ENCODE measurements at regions not wholly inside any gene's neighbourhood (a gene's known extent, or its start where the extent isn't known, plus 50 kb on each side); places are given as distances from the start of the nearest gene placed in this dataset.

DNA sequence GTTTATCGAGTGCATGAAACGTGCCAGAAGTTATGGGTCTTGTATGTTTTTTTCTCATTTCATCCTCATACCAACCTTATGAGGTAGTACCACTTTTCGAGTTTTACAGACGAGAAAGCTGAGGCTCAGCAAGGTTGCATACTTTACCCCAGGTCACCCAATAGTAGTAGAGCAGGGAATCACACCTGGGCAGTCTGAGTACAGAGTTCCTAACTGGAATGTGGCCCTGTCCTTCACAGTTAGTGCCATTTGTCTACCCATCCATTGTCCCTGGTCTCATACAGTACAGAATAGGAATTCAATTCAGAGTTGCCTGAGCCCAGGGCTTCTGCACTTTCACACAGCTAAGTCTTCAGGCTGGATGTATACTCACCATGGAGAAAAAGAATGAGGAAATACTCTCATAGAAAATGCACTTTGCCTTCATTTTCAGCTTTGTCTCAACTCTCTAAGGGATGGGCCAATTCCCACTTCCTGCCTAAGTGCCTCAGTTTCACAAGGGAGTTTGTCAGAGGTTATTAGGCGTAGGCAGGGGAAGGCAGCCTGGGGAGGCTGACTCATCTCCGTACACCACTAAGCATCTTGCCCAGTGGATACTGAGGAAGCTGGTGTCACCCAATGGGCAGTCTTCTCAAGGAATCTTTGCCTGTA lies 93.2 kb downstream of the TMEM212 start:
- TF ChIP-seq SUZ12 (IDR thresholded peaks at IDR 0.05) (no peak), LEF1 (IDR thresholded peaks at IDR 0.05; ENCODE audit: borderline replicate concordance) (no peak), ELF4 (IDR thresholded peaks at IDR 0.05) (no peak), ARNT (IDR thresholded peaks at IDR 0.05) (no peak), NFRKB (IDR thresholded peaks at IDR 0.05) (no peak), FOXM1 (IDR thresholded peaks at IDR 0.05; ENCODE audit: borderline replicate concordance) (no peak), FOXA1 (IDR thresholded peaks at IDR 0.05) (no peak), SP1 (IDR thresholded peaks at IDR 0.05) (no peak), TARDBP (IDR thresholded peaks at IDR 0.05) (no peak), BHLHE40 (IDR thresholded peaks at IDR 0.05; ENCODE audit: borderline replicate concordance) (no peak)
- TF ChIP-seq, protein P1, sequence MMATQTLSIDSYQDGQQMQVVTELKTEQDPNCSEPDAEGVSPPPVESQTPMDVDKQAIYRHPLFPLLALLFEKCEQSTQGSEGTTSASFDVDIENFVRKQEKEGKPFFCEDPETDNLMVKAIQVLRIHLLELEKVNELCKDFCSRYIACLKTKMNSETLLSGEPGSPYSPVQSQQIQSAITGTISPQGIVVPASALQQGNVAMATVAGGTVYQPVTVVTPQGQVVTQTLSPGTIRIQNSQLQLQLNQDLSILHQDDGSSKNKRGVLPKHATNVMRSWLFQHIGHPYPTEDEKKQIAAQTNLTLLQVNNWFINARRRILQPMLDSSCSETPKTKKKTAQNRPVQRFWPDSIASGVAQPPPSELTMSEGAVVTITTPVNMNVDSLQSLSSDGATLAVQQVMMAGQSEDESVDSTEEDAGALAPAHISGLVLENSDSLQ (IDR thresholded peaks at IDR 0.05) = no peak
